Stomach (tissue), 8 donors: ENCODE measurements at regions not wholly inside any gene's neighbourhood (a gene's known extent, or its start where the extent isn't known, plus 50 kb on each side); places are given as distances from the start of the nearest gene placed in this dataset.

Source experiments
- DNase-seq, 2 donors: peaks; one replicate each; pipeline versions ENCODE4 v3.0.0 to v3.0.0-alpha.2; 2013 to 2019
- H3K27ac ChIP-seq, 5 donors: fragments of 200-600 bp in 4 of 5; sonication (generic) in 4 of 5; one replicate each; pipeline ENCODE4 v1.5.1; 2013 to 2019; ENCODE audit warnings: mild to moderate bottlenecking in 1 of 5, moderate library complexity in 1 of 5
- H3K27me3 ChIP-seq, 3 donors: fragments of 200-600 bp; sonication (generic); one replicate each; pipeline ENCODE4 v1.5.1; 2017 to 2019; ENCODE audit warnings: mixed run types in 1 of 3
- H3K36me3 ChIP-seq, 4 donors: fragments of 200-600 bp; sonication (generic); 1 replicate in 3 of 4; 2 replicates in 1 of 4; pipeline ENCODE4 v1.5.1; 2016 to 2019
- H3K4me1 ChIP-seq, 4 donors: fragments of 200-600 bp; sonication (generic); one replicate each; pipeline ENCODE4 v1.5.1; 2016 to 2019
- H3K4me3 ChIP-seq, 4 donors: fragments of 200-600 bp; sonication (generic) in 3 of 4; one replicate each; pipeline ENCODE4 v1.5.1; 2016 to 2019; ENCODE audit warnings: mild to moderate bottlenecking in 1 of 4
- H3K9me3 ChIP-seq, 4 donors: fragments of 200-600 bp; sonication (generic); one replicate each; pipeline ENCODE4 v1.5.1; 2016 to 2019
- CTCF ChIP-seq, 7 experiments: fragments of 450-650 bp in 4 of 7; fragments of 200-600 bp in 3 of 7; sonication (generic) in 3 of 7; IDR thresholded peaks; one replicate each; pipeline ENCODE4 v1.5.1; 2016 to 2019; ENCODE audit warnings: antibody characterized with exemption in 7 of 7, control low read depth in 2 of 7, mild to moderate bottlenecking in 1 of 7
- EP300 ChIP-seq: sonication (generic); formaldehyde crosslinking; IDR thresholded peaks from one replicate; pipeline ENCODE4 v1.6.1; 2017; ENCODE audit warnings: antibody characterized with exemption
- POLR2A ChIP-seq, 4 donors: fragments of 450-650 bp; IDR thresholded peaks; one replicate each; pipeline ENCODE4 v1.6.1; 2016; ENCODE audit warnings: antibody characterized with exemption in 4 of 4, control low read depth in 2 of 4, mild to moderate bottlenecking in 1 of 4, moderate library complexity in 1 of 4
- POLR2AphosphoS5 ChIP-seq, 3 donors: sonication (generic); formaldehyde crosslinking; IDR thresholded peaks; one replicate each; pipeline ENCODE4 v1.6.1; 2016; ENCODE audit warnings: antibody characterized with exemption in 3 of 3
- WGBS, 5 donors: extraction: QIAGEN DNeasy Blood & Tissue Kit in 3 of 5; methylation state at CpG; one replicate each; pipeline versions ENCODE4 v1.1.5 to v1.1.7; 2013 to 2018; 5-methylcytosine and 5-hydroxymethylcytosine counted together
- intact Hi-C: fragments of 100-400 bp; cut with DNase I; formaldehyde crosslinking; loops from one replicate; pipeline ENCODE4 v1.15.1; 2023; ENCODE audit warnings: low total_unique reads
- donor health status: healthy with polysubstance abuse.
- donor health status: Bipolar disorder and iron deficiency.
- donor health status: healthy.

GRCh38 chr15:97731859-97732258 lies 228.6 kb upstream of the ARRDC4 start:
- no peaks in the 10 kb centered on the region for H3K36me3 ChIP-seq
- TF ChIP-seq POLR2A (IDR thresholded peaks at IDR 0.05) (no peak), CTCF (IDR thresholded peaks at IDR 0.05) (no peak), POLR2AphosphoS5 (IDR thresholded peaks at IDR 0.05) (no peak), EP300 (no peak)
- DNase-seq: no peak
- H3K27ac ChIP-seq: no peak overlapping the region
- H3K9me3 ChIP-seq: no peaks in the 10 kb centered on the region
- no peak overlapping the region for H3K4me3 ChIP-seq
- WGBS, 5 donors: 85 to 97% (median 93%) methylated on average over 3 of the region's 3 CpGs
- intact Hi-C loops: no loop called here
- no peaks in the 10 kb centered on the region for H3K27me3 ChIP-seq
- peaks cover 0 to 4% (median 0%) of the 10 kb centered on the region in 4 donors for H3K4me1 ChIP-seq

GRCh38 chr15:97733373-97733772 lies 227.1 kb upstream of the ARRDC4 start:
- intact Hi-C loops: no loop called here
- Histone ChIP-seq H3K27ac (no peak overlapping the region), H3K27me3 (no peaks in the 10 kb centered on the region), H3K36me3 (no peaks in the 10 kb centered on the region), H3K4me1 (peaks cover 0 to 4% (median 0%) of the 10 kb centered on the region in 4 donors), H3K9me3 (no peaks in the 10 kb centered on the region), H3K4me3 (no peak overlapping the region)
- TF ChIP-seq EP300 (no peak), POLR2AphosphoS5 (IDR thresholded peaks at IDR 0.05) (no peak), CTCF (IDR thresholded peaks at IDR 0.05) (no peak), POLR2A (IDR thresholded peaks at IDR 0.05) (no peak)
- WGBS, 5 donors: 86 to 95% (median 86%) methylated on average over 3 of the region's 3 CpGs
- no peak for DNase-seq

GRCh38 chr15:97736748-97737147 lies 223.8 kb upstream of the ARRDC4 start:
- no peak for DNase-seq
- TF ChIP-seq POLR2A (IDR thresholded peaks at IDR 0.05): no peak
- no peak for TF ChIP-seq POLR2AphosphoS5 (IDR thresholded peaks at IDR 0.05)
- TF ChIP-seq CTCF (IDR thresholded peaks at IDR 0.05): no peak
- TF ChIP-seq EP300: no peak
- H3K27ac ChIP-seq: no peak overlapping the region
- H3K9me3 ChIP-seq: no peaks in the 10 kb centered on the region
- H3K4me1 ChIP-seq: no peaks in the 10 kb centered on the region
- WGBS, 5 donors: 63 to 75% (median 66%) methylated on average over 3 of the region's 3 CpGs
- no peaks in the 10 kb centered on the region for H3K27me3 ChIP-seq
- intact Hi-C loops: no loop called here
- no peak overlapping the region for H3K4me3 ChIP-seq
- no peaks in the 10 kb centered on the region for H3K36me3 ChIP-seq

GRCh38 chr15:97745481-97746071 lies 214.9 kb upstream of the ARRDC4 start:
- Histone ChIP-seq H3K4me1 (no peaks in the 10 kb centered on the region), H3K4me3 (no peak overlapping the region), H3K9me3 (no peaks in the 10 kb centered on the region), H3K27ac (no peak overlapping the region), H3K27me3 (peaks cover 0 to 7% (median 0%) of the 10 kb centered on the region in 3 donors), H3K36me3 (no peaks in the 10 kb centered on the region)
- intact Hi-C loops: no loop called here
- WGBS, 5 donors: 51 to 67% (median 58%) methylated on average over 8 of the region's 8 CpGs
- TF ChIP-seq EP300 (no peak), CTCF (IDR thresholded peaks at IDR 0.05) (peak in 4 of 7 experiments; percentile 14 to 47 (median 35))
- peak in 1 of 2 donors; percentile 32 for DNase-seq
